ENCODE measurements at regions not wholly inside any gene's neighbourhood (a gene's known extent, or its start where the extent isn't known, plus 50 kb on each side); places are given as distances from the start of the nearest gene placed in this dataset.
"Not testable (repeated sequence)": the region's sequence is repeated elsewhere in the genome, so short reads cannot be mapped to it uniquely, and the experiment has no call there.

GRCh38 chr6:134821928-134822864 lies 127.7 kb downstream of the ALDH8A1 start:
- no peak for DNase-seq

- DNase-seq, result no peak
Measured at GRCh38 chr6:134821397-134821796, 128.5 kb downstream of the ALDH8A1 start.

- no peak for DNase-seq
Measured at GRCh38 chr6:134819863-134820800, 129.8 kb downstream of the ALDH8A1 start.

GRCh38 chr6:134819236-134819635 lies 130.7 kb downstream of the ALDH8A1 start:
- DNase-seq, result no peak

GRCh38 chr6:134817448-134817847 lies 132.5 kb downstream of the ALDH8A1 start:
- DNase-seq, result no peak

GRCh38 chr6:134816780-134817179 lies 133.1 kb downstream of the ALDH8A1 start:
- DNase-seq, result no peak

GRCh38 chr6:134816300-134816699 lies 133.6 kb downstream of the ALDH8A1 start:
- DNase-seq, result no peak

- no peak for DNase-seq
Measured at GRCh38 chr6:134814076-134814695, 135.7 kb downstream of the ALDH8A1 start.

- DNase-seq, result no peak
Measured at GRCh38 chr6:134813146-134813545, 136.8 kb downstream of the ALDH8A1 start.

- no peak for DNase-seq
Measured at GRCh38 chr6:134810402-134810801, 139.5 kb downstream of the ALDH8A1 start.

- DNase-seq, result no peak
Measured at GRCh38 chr6:134809130-134809529, 140.8 kb downstream of the ALDH8A1 start.

GRCh38 chr6:134806180-134806798 lies 143.6 kb downstream of the ALDH8A1 start:
- DNase-seq, result no peak

- DNase-seq, result no peak
Measured at GRCh38 chr6:134805168-134805567, 144.7 kb downstream of the ALDH8A1 start.

- DNase-seq, result not testable (repeated sequence)
Measured at GRCh38 chr6:134804311-134804710, 145.6 kb downstream of the ALDH8A1 start.

- DNase-seq, result no peak
Measured at GRCh38 chr6:134802426-134803058, 147.4 kb downstream of the ALDH8A1 start.

- DNase-seq, result no peak
Measured at GRCh38 chr6:134797400-134798113, 152.3 kb downstream of the ALDH8A1 start.

GRCh38 chr6:134795691-134796090 lies 154.2 kb downstream of the ALDH8A1 start:
- DNase-seq, result no peak

- DNase-seq, result no peak
Measured at GRCh38 chr6:134795001-134795400, 154.9 kb downstream of the ALDH8A1 start.

- not testable (repeated sequence) for DNase-seq
Measured at GRCh38 chr6:134791243-134791843, 158.6 kb downstream of the ALDH8A1 start.

- no peak for DNase-seq
Measured at GRCh38 chr6:134787261-134787877, 162.5 kb downstream of the ALDH8A1 start.

Measured in hippocampal formation (tissue), 2 donors.